SU-DHL-6 (cell line): ENCODE measurements at regions not wholly inside any gene's neighbourhood (a gene's known extent, or its start where the extent isn't known, plus 50 kb on each side); places are given as distances from the start of the nearest gene placed in this dataset.
A peak's percentile ranks its signal among the peaks of the same experiment; 100 is the strongest.

Source experiments
- H2AFZ ChIP-seq: fragments of 200-600 bp; sonication (generic); 2 replicates; pipeline ENCODE4 v1.6.1; 2014; ENCODE audit warnings: low read depth, mild to moderate bottlenecking, moderate library complexity, mixed read lengths, antibody characterized with exemption, low read length; ENCODE audit not compliant: severe bottlenecking
- H3F3A ChIP-seq: fragments of 200-600 bp; shearing (Covaris generic); 2 replicates; pipeline ENCODE4 v1.6.0; 2016; ENCODE audit warnings: antibody characterized with exemption, mild to moderate bottlenecking; ENCODE audit not compliant: insufficient read depth
- H3K27ac ChIP-seq: fragments of 200-600 bp; sonication (generic); 2 replicates; pipeline ENCODE4 v1.5.1; 2016; ENCODE audit warnings: low read depth, mild to moderate bottlenecking, low read length, moderate library complexity, mixed read lengths
- H3K27me3 ChIP-seq: fragments of 200-600 bp; sonication (generic), shearing (Covaris generic); 2 replicates; pipeline ENCODE4 v1.6.0; 2014; ENCODE audit warnings: mild to moderate bottlenecking, low read length
- H3K36me3 ChIP-seq: fragments of 200-600 bp; sonication (generic); 2 replicates; pipeline ENCODE4 v1.6.1; 2014; ENCODE audit warnings: mild to moderate bottlenecking, low read length, mixed read lengths
- H3K4me2 ChIP-seq: fragments of 300-600, 200-600 bp; shearing (Covaris generic), sonication (generic); 2 replicates; pipeline ENCODE4 v1.6.0; 2014; ENCODE audit warnings: low read length, low read depth, mild to moderate bottlenecking; ENCODE audit not compliant: poor library complexity, severe bottlenecking
- H3K4me3 ChIP-seq: fragments of 200-600 bp; sonication (generic); 2 replicates; pipeline ENCODE4 v1.5.1; 2014; ENCODE audit warnings: antibody characterized with exemption, low read length, mild to moderate bottlenecking, mixed read lengths; ENCODE audit not compliant: insufficient read depth, poor library complexity, severe bottlenecking
- H3K79me2 ChIP-seq: fragments of 200-600 bp; sonication (generic); 2 replicates; pipeline ENCODE4 v1.6.1; 2014; ENCODE audit warnings: mild to moderate bottlenecking, low read length, moderate library complexity; ENCODE audit not compliant: insufficient read depth
- H3K9ac ChIP-seq: fragments of 200-600 bp; sonication (generic); 2 replicates; pipeline ENCODE4 v1.7.0; 2014; ENCODE audit warnings: mild to moderate bottlenecking, low read length
- H3K9me2 ChIP-seq: fragments of 200-600 bp; sonication (generic); replicated peaks from 2 replicates; pipeline ENCODE4 v1.6.1; 2014; ENCODE audit warnings: low read length; ENCODE audit not compliant: insufficient read depth
- H3K9me3 ChIP-seq: fragments of 200-600 bp; sonication (generic); 2 replicates; pipeline ENCODE4 v1.6.1; 2014; ENCODE audit warnings: low read length, mixed read lengths; ENCODE audit not compliant: insufficient read depth
- H4K20me1 ChIP-seq: fragments of 200-600 bp; sonication (generic); 2 replicates; pipeline ENCODE4 v1.6.1; 2014; ENCODE audit warnings: low read depth, mild to moderate bottlenecking, antibody characterized with exemption, low read length, moderate library complexity, mixed read lengths
- EZH2phosphoT487 ChIP-seq: fragments of 200-600 bp; sonication (generic), shearing (Covaris generic); conservative IDR thresholded peaks from 2 replicates; pipeline ENCODE4 v1.6.1; 2018; ENCODE audit warnings: mild to moderate bottlenecking, antibody characterized with exemption, low read length, moderate library complexity, mixed read lengths
- TF ChIP-seq, protein P1 (sequence below): fragments of 200-600 bp; sonication (generic); IDR thresholded peaks from one replicate; pipeline ENCODE4 v1.5.1; 2017; ENCODE audit warnings: antibody characterized with exemption, mild to moderate bottlenecking, low read length, moderate library complexity; ENCODE audit not compliant: insufficient read depth, poor library complexity, severe bottlenecking

DNA sequence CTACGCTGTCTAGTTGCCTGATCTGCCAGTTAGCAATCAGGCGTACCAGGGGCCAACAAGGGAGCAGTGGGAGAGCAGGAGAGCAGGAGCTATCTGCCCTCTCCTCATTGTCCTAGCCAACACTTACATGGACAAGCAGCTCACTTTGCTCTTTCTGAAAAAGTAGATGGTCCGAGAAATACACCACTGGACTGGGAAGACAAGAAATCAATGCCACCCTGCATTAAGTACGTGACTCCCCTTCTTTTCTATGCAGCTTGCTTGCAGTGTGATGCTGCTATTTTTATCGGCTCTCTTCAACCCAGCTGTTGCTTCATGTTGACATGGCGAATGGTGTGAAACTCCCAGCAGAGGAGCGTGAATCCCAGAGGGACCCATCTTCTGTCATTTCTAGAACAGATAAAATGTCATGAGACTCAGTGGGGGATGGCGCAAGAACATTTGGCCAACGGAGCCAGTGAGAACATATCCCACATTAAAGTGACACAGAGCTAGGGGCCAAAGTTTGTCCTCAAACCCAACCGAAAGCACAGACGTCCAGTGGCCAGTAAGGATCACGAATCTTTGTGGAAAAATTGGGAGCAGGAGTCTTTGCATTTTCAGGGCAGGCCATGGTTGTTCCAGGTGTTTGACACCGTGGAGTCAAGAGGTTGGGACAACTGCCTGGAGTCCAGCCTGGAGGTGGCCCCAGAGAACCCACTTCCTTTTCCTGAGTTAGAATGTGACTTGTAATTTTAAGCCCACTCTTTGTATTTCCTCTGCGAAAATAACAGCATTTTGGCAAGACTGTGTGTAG lies 53.7 kb upstream of the MEF2A start:
- Histone ChIP-seq H3K27ac (peak overlapping the region; percentile 64), H3K9ac (no peak overlapping the region), H4K20me1 (no peaks in the 10 kb centered on the region), H3K9me2 (no peaks in the 10 kb centered on the region), H3F3A (no peaks in the 10 kb centered on the region), H3K4me3 (no peak overlapping the region), H3K36me3 (no peaks in the 10 kb centered on the region), H3K9me3 (no peaks in the 10 kb centered on the region), H2AFZ (peak overlapping the region; percentile 15), H3K4me2 (peak overlapping the region; percentile 39), H3K79me2 (no peaks in the 10 kb centered on the region), H3K27me3 (no peaks in the 10 kb centered on the region)
- no peak for TF ChIP-seq EZH2phosphoT487
- TF ChIP-seq, protein P1, sequence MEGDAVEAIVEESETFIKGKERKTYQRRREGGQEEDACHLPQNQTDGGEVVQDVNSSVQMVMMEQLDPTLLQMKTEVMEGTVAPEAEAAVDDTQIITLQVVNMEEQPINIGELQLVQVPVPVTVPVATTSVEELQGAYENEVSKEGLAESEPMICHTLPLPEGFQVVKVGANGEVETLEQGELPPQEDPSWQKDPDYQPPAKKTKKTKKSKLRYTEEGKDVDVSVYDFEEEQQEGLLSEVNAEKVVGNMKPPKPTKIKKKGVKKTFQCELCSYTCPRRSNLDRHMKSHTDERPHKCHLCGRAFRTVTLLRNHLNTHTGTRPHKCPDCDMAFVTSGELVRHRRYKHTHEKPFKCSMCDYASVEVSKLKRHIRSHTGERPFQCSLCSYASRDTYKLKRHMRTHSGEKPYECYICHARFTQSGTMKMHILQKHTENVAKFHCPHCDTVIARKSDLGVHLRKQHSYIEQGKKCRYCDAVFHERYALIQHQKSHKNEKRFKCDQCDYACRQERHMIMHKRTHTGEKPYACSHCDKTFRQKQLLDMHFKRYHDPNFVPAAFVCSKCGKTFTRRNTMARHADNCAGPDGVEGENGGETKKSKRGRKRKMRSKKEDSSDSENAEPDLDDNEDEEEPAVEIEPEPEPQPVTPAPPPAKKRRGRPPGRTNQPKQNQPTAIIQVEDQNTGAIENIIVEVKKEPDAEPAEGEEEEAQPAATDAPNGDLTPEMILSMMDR: no peak

DNA sequence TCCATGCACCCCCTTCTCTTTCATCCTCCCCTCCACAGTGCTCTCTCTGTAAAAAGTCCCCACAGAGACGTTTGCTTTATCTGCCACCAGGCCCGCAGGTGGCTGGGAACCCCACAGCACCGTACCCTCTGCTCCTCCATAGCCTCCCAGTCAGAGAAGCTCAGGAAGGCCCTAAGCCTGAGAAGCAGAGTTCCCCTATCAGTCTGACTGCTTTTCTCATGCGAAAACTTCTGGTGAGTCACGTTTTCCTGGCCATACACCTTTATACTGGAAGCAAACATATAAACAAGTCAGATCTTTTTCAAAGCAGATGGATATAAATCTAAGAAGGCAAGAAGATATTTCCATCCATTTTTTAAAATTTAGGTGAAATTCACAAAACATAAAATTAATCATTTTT lies 51.5 kb upstream of the MEF2A start:
- Histone ChIP-seq H3K9me3 (no peaks in the 10 kb centered on the region), H3K4me2 (no peak overlapping the region), H3K79me2 (no peaks in the 10 kb centered on the region), H3K27me3 (no peaks in the 10 kb centered on the region), H3K9me2 (no peaks in the 10 kb centered on the region), H4K20me1 (no peaks in the 10 kb centered on the region), H3K4me3 (no peak overlapping the region), H3F3A (no peaks in the 10 kb centered on the region), H3K27ac (no peak overlapping the region), H3K9ac (no peak overlapping the region), H2AFZ (peak overlapping the region; percentile 18), H3K36me3 (no peaks in the 10 kb centered on the region)
- TF ChIP-seq EZH2phosphoT487: no peak
- TF ChIP-seq, protein P1: no peak
